GM23338 (cell line): ENCODE measurements at regions not wholly inside any gene's neighbourhood (a gene's known extent, or its start where the extent isn't known, plus 50 kb on each side); places are given as distances from the start of the nearest gene placed in this dataset.

Experiments
- CREB1 ChIP-seq: fragments of 250-450 bp; sonication (Bioruptor Pico); IDR thresholded peaks from 2 replicates; pipeline ENCODE4 v1.5.0; 2020; ENCODE audit warnings: low read depth, mild to moderate bottlenecking, moderate library complexity
- CTCF ChIP-seq, 2 experiments: fragments of 200-600 bp in 1 of 2; sonication (generic) in 1 of 2; conservative IDR thresholded peaks; 2 replicates each; pipeline versions ENCODE4 v1.5.1 to v1.6.1; 2016 to 2017; ENCODE audit warnings: antibody characterized with exemption in 2 of 2, low read depth in 2 of 2, mild to moderate bottlenecking in 2 of 2, moderate library complexity in 1 of 2
- EZH2 ChIP-seq: fragments of 200-600 bp; sonication (generic); IDR thresholded peaks from one replicate; pipeline ENCODE4 v1.8.0; 2017; ENCODE audit warnings: antibody characterized with exemption, mild to moderate bottlenecking, low read depth; ENCODE audit not compliant: unreplicated experiment
- EZH2phosphoT487 ChIP-seq: fragments of 200-600 bp; sonication (generic); IDR thresholded peaks from one replicate; pipeline ENCODE4 v1.8.1; 2018; ENCODE audit warnings: antibody characterized with exemption; ENCODE audit not compliant: unreplicated experiment
- NANOG ChIP-seq: IDR thresholded peaks from 2 replicates; pipeline ENCODE4 v1.6.1; 2016; ENCODE audit warnings: antibody characterized with exemption, borderline replicate concordance
- POLR2AphosphoS5 ChIP-seq: IDR thresholded peaks from 2 replicates; pipeline ENCODE4 v1.6.1; 2016; ENCODE audit warnings: antibody characterized with exemption, low read depth
- REST ChIP-seq: IDR thresholded peaks from one replicate; pipeline ENCODE4 v1.6.1; 2018; ENCODE audit warnings: antibody characterized with exemption; ENCODE audit not compliant: unreplicated experiment

GRCh38 chr5:168227973-168228615, 63.4 kb upstream of the WWC1 start:
- TF ChIP-seq CTCF (conservative IDR thresholded peaks at IDR 0.05; ENCODE audit: low read depth in 2 of 2) (no peak), POLR2AphosphoS5 (no peak), EZH2 (no peak), EZH2phosphoT487 (no peak), REST (no peak), NANOG (no peak), CREB1 (CRISPR knock-in tag) (no peak)
